ENCODE measurements at regions not wholly inside any gene's neighbourhood (a gene's known extent, or its start where the extent isn't known, plus 50 kb on each side); places are given as distances from the start of the nearest gene placed in this dataset.

- Histone ChIP-seq H4K20me1 (ENCODE audit: insufficient read depth, low read length) (no peaks in the 10 kb centered on the region), H3K9ac (ENCODE audit: low read depth, low read length) (no peak overlapping the region), H3K4me1 (ENCODE audit: control insufficient read depth, insufficient read depth, low read length) (no peaks in the 10 kb centered on the region), H3K27me3 (ENCODE audit: control insufficient read depth, insufficient read depth, low read length) (peaks cover 2% of the 10 kb centered on the region; the same call in 1 of the 2 replicates), H3K4me2 (ENCODE audit: low read depth, low read length) (no peak overlapping the region), H3K27ac (ENCODE audit: insufficient read depth, low read length) (no peak overlapping the region), H3K4ac (ENCODE audit: low read depth, low read length) (no peak overlapping the region), H4K5ac (ENCODE audit: low read depth, low read length) (no peak overlapping the region), H3K56ac (ENCODE audit: extremely low read depth, insufficient read depth, low read length) (no peak overlapping the region), H3K9me1 (ENCODE audit: insufficient read depth, low read length) (no peaks in the 10 kb centered on the region), H2BK15ac (ENCODE audit: low read depth, low read length) (no peak overlapping the region), H2BK20ac (ENCODE audit: low read depth, low read length) (no peak overlapping the region), H3K36me3 (ENCODE audit: control insufficient read depth, insufficient read depth, low read length) (no peaks in the 10 kb centered on the region), H3K4me3 (ENCODE audit: insufficient read depth, low read depth, low read length) (no peak overlapping the region), H2BK5ac (ENCODE audit: low read depth, low read length, poor library complexity, severe bottlenecking) (no peak overlapping the region), H3K14ac (replicated peaks; ENCODE audit: low read depth, low read length) (no peak overlapping the region), H2AK9ac (replicated peaks; ENCODE audit: low read depth, low read length, poor library complexity) (no peak overlapping the region), H4K91ac (ENCODE audit: insufficient read depth, low read depth, low read length) (no peak overlapping the region), H4K8ac (ENCODE audit: low read depth in 2 of 2, low read length in 2 of 2) (no peak overlapping the region), H2AFZ (replicated peaks; ENCODE audit: low read length, poor library complexity) (no peak overlapping the region), H3K18ac (ENCODE audit: low read depth, low read length) (no peak overlapping the region), H3K79me1 (ENCODE audit: low read depth in 1 of 2, low read length in 2 of 2) (no peaks in the 10 kb centered on the region), H3K23ac (ENCODE audit: low read depth, low read length) (no peak overlapping the region), H2AK5ac (ENCODE audit: low read depth, low read length) (no peak overlapping the region), H2BK120ac (ENCODE audit: low read depth, low read length) (no peak overlapping the region), H3K9me3 (ENCODE audit: control insufficient read depth, insufficient read depth, low read length) (no peaks in the 10 kb centered on the region; the same call in 1 of the 2 replicates)
- no CpG with 5 or more reads among the region's 3 CpGs for WGBS, 2 experiments (ENCODE audit: extremely low coverage in 2 of 2, insufficient read length in 1 of 2)
- dilution Hi-C loops (cut with HindIII; ENCODE audit: low sequenced_read_pairs, unreplicated experiment): no loop called here
- intact Hi-C loops (cut with micrococcal nuclease): no loop called here
- in situ Hi-C loops (cut with MboI; ENCODE audit: low sequenced_read_pairs): no loop called here
- CTCF ChIA-PET: no interaction called here
- ATAC-seq (ENCODE audit: low read depth) (no peak), DNase-seq (no peak)
- TF ChIP-seq POLR2A (IDR thresholded peaks at IDR 0.05; ENCODE audit: low read depth, low read length) (no peak), MAZ (IDR thresholded peaks at IDR 0.05; ENCODE audit: borderline replicate concordance, low read depth, low read length) (no peak), RCOR1 (IDR thresholded peaks at IDR 0.05; ENCODE audit: insufficient replicate concordance, low read length) (no peak), CTCF (conservative IDR thresholded peaks at IDR 0.05; ENCODE audit: low read depth, low read length) (no peak), CHD1 (IDR thresholded peaks at IDR 0.05; ENCODE audit: low read depth, low read length) (no peak), SMC3 (IDR thresholded peaks at IDR 0.05; ENCODE audit: low read depth, low read length) (no peak), RAD21 (IDR thresholded peaks at IDR 0.05; ENCODE audit: low read length) (no peak), FOS (IDR thresholded peaks at IDR 0.05; ENCODE audit: low read depth, low read length) (no peak)
- TF ChIP-seq, protein P1, sequence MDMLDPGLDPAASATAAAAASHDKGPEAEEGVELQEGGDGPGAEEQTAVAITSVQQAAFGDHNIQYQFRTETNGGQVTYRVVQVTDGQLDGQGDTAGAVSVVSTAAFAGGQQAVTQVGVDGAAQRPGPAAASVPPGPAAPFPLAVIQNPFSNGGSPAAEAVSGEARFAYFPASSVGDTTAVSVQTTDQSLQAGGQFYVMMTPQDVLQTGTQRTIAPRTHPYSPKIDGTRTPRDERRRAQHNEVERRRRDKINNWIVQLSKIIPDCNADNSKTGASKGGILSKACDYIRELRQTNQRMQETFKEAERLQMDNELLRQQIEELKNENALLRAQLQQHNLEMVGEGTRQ (IDR thresholded peaks at IDR 0.05; ENCODE audit: low read depth, low read length): no peak
- POLR2A ChIA-PET (ENCODE audit: unreplicated experiment): no interaction called here
- no TSS peak for BruUV-seq (replicated peaks)
These were observed 418.7 kb upstream of the NBEA start for GRCh38 chr13:34523406-34523805.

Data from IMR-90 (cell line).